Cardiac fibroblast (primary cell): ENCODE measurements at regions not wholly inside any gene's neighbourhood (a gene's known extent, or its start where the extent isn't known, plus 50 kb on each side); places are given as distances from the start of the nearest gene placed in this dataset.

Experiments used
- DNase-seq, 2 donors: peaks; one replicate each; pipeline versions ENCODE4 v3.0.0 to v3.0.0-alpha.2; 2010; ENCODE audit warnings: low read depth in 2 of 2
- H3K4me3 ChIP-seq, 2 donors: replicated peaks in 1 of 2; 1 replicate in 1 of 2; 2 replicates in 1 of 2; pipeline ENCODE4 v1.5.1; 2011; ENCODE audit warnings: low read depth in 2 of 2, low read length in 2 of 2, mild to moderate bottlenecking in 2 of 2, moderate library complexity in 1 of 2
- CTCF ChIP-seq: IDR thresholded peaks from one replicate; pipeline ENCODE4 v1.5.1; 2011; ENCODE audit warnings: low read depth, mild to moderate bottlenecking, low read length, inconsistent platforms

- no peak overlapping the region for H3K4me3 ChIP-seq
- no peak for DNase-seq
- TF ChIP-seq CTCF: no peak
These were observed 189.2 kb upstream of the DMAC1 start for GRCh38 chr9:7988644-7989280.

- TF ChIP-seq CTCF: no peak
- DNase-seq: no peak
- H3K4me3 ChIP-seq: no peak overlapping the region
These were observed 185.1 kb upstream of the DMAC1 start for GRCh38 chr9:7984692-7985091.

GRCh38 chr9:7984203-7984602 is 184.6 kb upstream of the DMAC1 start:
- no peak for DNase-seq
- TF ChIP-seq CTCF: no peak
- H3K4me3 ChIP-seq: no peak overlapping the region

GRCh38 chr9:7983490-7983889 is 183.9 kb upstream of the DMAC1 start:
- H3K4me3 ChIP-seq: no peak overlapping the region
- DNase-seq: no peak
- TF ChIP-seq CTCF: no peak

- DNase-seq: no peak
- H3K4me3 ChIP-seq: no peak overlapping the region
- TF ChIP-seq CTCF: no peak
These were observed 183.3 kb upstream of the DMAC1 start for GRCh38 chr9:7982907-7983306.

GRCh38 chr9:7980691-7981289 is 181.2 kb upstream of the DMAC1 start:
- no peak overlapping the region for H3K4me3 ChIP-seq
- no peak for DNase-seq
- TF ChIP-seq CTCF: no peak

GRCh38 chr9:7980041-7980440 is 180.5 kb upstream of the DMAC1 start:
- no peak for TF ChIP-seq CTCF
- no peak overlapping the region for H3K4me3 ChIP-seq
- DNase-seq: no peak
